GM20431 (cell line): ENCODE measurements at regions not wholly inside any gene's neighbourhood (a gene's known extent, or its start where the extent isn't known, plus 50 kb on each side); places are given as distances from the start of the nearest gene placed in this dataset.

ENCODE experiments used
- in situ Hi-C: fragments of 300-500 bp; cut with MseI, MboI; formaldehyde crosslinking; loops from one replicate; pipeline ENCODE4 v1.15.0; 2020; ENCODE audit warnings: low sequenced_read_pairs; ENCODE audit not compliant: unreplicated experiment

GRCh38 chr7:13832346-13832745, 157.1 kb downstream of the ETV1 start:
- in situ Hi-C loops, result no loop called here

GRCh38 chr7:13834328-13834761, 155.1 kb downstream of the ETV1 start:
- in situ Hi-C loops, result no loop called here

- in situ Hi-C loops, result no loop called here
Measured at GRCh38 chr7:13835442-13835841, 154.0 kb downstream of the ETV1 start.

GRCh38 chr7:13839063-13839462, 150.4 kb downstream of the ETV1 start:
- in situ Hi-C loops, result no loop called here
